ENCODE measurements at regions not wholly inside any gene's neighbourhood (a gene's known extent, or its start where the extent isn't known, plus 50 kb on each side); places are given as distances from the start of the nearest gene placed in this dataset.
A peak's percentile ranks its signal among the peaks of the same experiment; 100 is the strongest.

- TF ChIP-seq, protein P1, sequence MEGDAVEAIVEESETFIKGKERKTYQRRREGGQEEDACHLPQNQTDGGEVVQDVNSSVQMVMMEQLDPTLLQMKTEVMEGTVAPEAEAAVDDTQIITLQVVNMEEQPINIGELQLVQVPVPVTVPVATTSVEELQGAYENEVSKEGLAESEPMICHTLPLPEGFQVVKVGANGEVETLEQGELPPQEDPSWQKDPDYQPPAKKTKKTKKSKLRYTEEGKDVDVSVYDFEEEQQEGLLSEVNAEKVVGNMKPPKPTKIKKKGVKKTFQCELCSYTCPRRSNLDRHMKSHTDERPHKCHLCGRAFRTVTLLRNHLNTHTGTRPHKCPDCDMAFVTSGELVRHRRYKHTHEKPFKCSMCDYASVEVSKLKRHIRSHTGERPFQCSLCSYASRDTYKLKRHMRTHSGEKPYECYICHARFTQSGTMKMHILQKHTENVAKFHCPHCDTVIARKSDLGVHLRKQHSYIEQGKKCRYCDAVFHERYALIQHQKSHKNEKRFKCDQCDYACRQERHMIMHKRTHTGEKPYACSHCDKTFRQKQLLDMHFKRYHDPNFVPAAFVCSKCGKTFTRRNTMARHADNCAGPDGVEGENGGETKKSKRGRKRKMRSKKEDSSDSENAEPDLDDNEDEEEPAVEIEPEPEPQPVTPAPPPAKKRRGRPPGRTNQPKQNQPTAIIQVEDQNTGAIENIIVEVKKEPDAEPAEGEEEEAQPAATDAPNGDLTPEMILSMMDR (IDR thresholded peaks at IDR 0.05; ENCODE audit: low read depth, low read length, missing control alignments), result no peak
- no peak overlapping the region for H3K4me3 ChIP-seq (ENCODE audit: low read depth, low read length)
- no peak for DNase-seq (ENCODE audit: low read depth)
These were observed 269.0 kb upstream of the USP24 start for GRCh38 chr1:55484173-55484572.

GRCh38 chr1:55483523-55483922 lies 268.4 kb upstream of the USP24 start:
- H3K4me3 ChIP-seq (ENCODE audit: low read depth, low read length), result no peak overlapping the region
- no peak for DNase-seq (ENCODE audit: low read depth)
- TF ChIP-seq, protein P1 (IDR thresholded peaks at IDR 0.05; ENCODE audit: low read depth, low read length, missing control alignments), result peak; percentile 9

DNA sequence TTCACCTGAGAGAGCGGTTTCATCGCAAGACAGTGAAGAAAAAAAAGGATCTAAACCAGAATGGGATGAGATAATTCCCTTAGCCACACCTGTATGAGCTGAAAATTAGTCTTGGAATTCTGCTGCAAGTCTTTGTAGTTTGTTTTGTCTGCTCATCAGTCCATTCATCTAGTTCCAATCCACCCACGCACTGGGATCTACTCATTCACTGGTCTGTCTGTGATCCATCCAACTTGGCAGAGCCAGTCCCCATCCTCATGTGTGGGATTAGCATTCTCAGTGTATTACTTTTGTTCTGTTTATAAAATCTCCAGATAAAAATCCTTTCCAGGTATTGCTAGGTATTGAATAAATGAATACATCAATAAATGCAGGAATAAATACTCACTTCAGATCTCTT lies 266.5 kb upstream of the USP24 start:
- DNase-seq (ENCODE audit: low read depth), result no peak
- TF ChIP-seq, protein P1 (IDR thresholded peaks at IDR 0.05; ENCODE audit: low read depth, low read length, missing control alignments), result no peak
- H3K4me3 ChIP-seq (ENCODE audit: low read depth, low read length), result no peak overlapping the region

- H3K4me3 ChIP-seq (ENCODE audit: low read depth, low read length), result no peak overlapping the region
- TF ChIP-seq, protein P1 (IDR thresholded peaks at IDR 0.05; ENCODE audit: low read depth, low read length, missing control alignments), result no peak
- DNase-seq (ENCODE audit: low read depth), result no peak
These were observed 265.0 kb upstream of the USP24 start for GRCh38 chr1:55480029-55480795.

- TF ChIP-seq, protein P1 (IDR thresholded peaks at IDR 0.05; ENCODE audit: low read depth, low read length, missing control alignments), result no peak
- no peak for DNase-seq (ENCODE audit: low read depth)
- no peak overlapping the region for H3K4me3 ChIP-seq (ENCODE audit: low read depth, low read length)
These were observed 263.6 kb upstream of the USP24 start for GRCh38 chr1:55478742-55479141.

DNA sequence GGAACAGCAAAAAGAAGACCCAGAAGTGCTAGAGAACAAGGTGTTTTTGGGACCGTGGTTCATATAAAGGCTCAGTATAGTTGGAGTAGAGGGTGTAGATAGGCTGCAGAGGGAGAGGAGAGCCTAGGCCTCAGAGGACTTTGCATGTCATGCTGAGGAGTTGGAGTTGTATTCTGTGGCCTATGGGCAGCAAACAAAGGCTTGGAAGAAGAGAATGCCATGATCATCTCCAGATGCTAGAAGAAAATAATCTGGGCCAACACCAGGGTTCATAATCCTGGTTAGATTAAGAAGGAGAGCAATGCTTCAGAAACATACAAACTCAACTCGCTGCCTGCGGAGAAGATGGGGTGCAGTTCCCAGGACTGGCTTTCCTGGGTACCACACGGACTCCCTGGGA lies 262.8 kb upstream of the USP24 start:
- TF ChIP-seq, protein P1 (IDR thresholded peaks at IDR 0.05; ENCODE audit: low read depth, low read length, missing control alignments), result no peak
- no peak overlapping the region for H3K4me3 ChIP-seq (ENCODE audit: low read depth, low read length)
- no peak for DNase-seq (ENCODE audit: low read depth)

GRCh38 chr1:55476445-55477015 lies 261.4 kb upstream of the USP24 start:
- H3K4me3 ChIP-seq (ENCODE audit: low read depth, low read length), result no peak overlapping the region
- TF ChIP-seq, protein P1 (IDR thresholded peaks at IDR 0.05; ENCODE audit: low read depth, low read length, missing control alignments), result no peak
- no peak for DNase-seq (ENCODE audit: low read depth)

Measured in GM12864 (cell line).